Large intestine (tissue), 3 donors: ENCODE measurements at regions not wholly inside any gene's neighbourhood (a gene's known extent, or its start where the extent isn't known, plus 50 kb on each side); places are given as distances from the start of the nearest gene placed in this dataset.

Source experiments
- DNase-seq, 2 donors: peaks; one replicate each; pipeline versions ENCODE4 v3.0.0 to v3.0.0-alpha.2; 2013
- H3K27ac ChIP-seq: one replicate; pipeline ENCODE4 v1.5.1; 2013; ENCODE audit warnings: low read length
- H3K27me3 ChIP-seq: 2 replicates; pipeline ENCODE4 v1.6.1; 2013; ENCODE audit warnings: low read length; ENCODE audit not compliant: control insufficient read depth, insufficient read depth
- H3K36me3 ChIP-seq: 2 replicates; pipeline ENCODE4 v1.6.1; 2013; ENCODE audit warnings: low read length; ENCODE audit not compliant: control insufficient read depth, insufficient read depth
- H3K4me1 ChIP-seq: one replicate; pipeline ENCODE4 v1.6.1; 2013; ENCODE audit warnings: low read length; ENCODE audit not compliant: control insufficient read depth, insufficient read depth
- H3K4me3 ChIP-seq: one replicate; pipeline ENCODE4 v1.5.1; 2013; ENCODE audit warnings: low read length
- H3K9me3 ChIP-seq: one replicate; pipeline ENCODE4 v1.6.1; 2013; ENCODE audit warnings: mild to moderate bottlenecking, low read depth, low read length, moderate library complexity; ENCODE audit not compliant: control insufficient read depth
- WGBS: methylation state at CpG from one replicate; pipeline ENCODE4 v1.1.5; 2013; ENCODE audit warnings: low lambda C conversion rate; ENCODE audit not compliant: insufficient coverage; 5-methylcytosine and 5-hydroxymethylcytosine counted together

GRCh38 chr5:114252226-114252625, 109.6 kb upstream of the KCNN2 start:
- no peak overlapping the region for H3K27ac ChIP-seq
- no peaks in the 10 kb centered on the region for H3K9me3 ChIP-seq
- no peak for DNase-seq
- no peaks in the 10 kb centered on the region for H3K27me3 ChIP-seq
- H3K4me1 ChIP-seq = no peaks in the 10 kb centered on the region
- H3K4me3 ChIP-seq = no peak overlapping the region
- no peaks in the 10 kb centered on the region for H3K36me3 ChIP-seq

GRCh38 chr5:114255260-114255659, 106.6 kb upstream of the KCNN2 start:
- no peak for DNase-seq
- WGBS = 19% methylated on average over 2 of the region's 3 CpGs
- no peaks in the 10 kb centered on the region for H3K27me3 ChIP-seq
- H3K4me1 ChIP-seq = no peaks in the 10 kb centered on the region
- H3K4me3 ChIP-seq = no peak overlapping the region
- H3K27ac ChIP-seq = no peak overlapping the region
- no peaks in the 10 kb centered on the region for H3K9me3 ChIP-seq
- no peaks in the 10 kb centered on the region for H3K36me3 ChIP-seq

GRCh38 chr5:114261989-114262388, 99.9 kb upstream of the KCNN2 start:
- DNase-seq = no peak

GRCh38 chr5:114265432-114266060, 96.3 kb upstream of the KCNN2 start:
- Histone ChIP-seq H3K27me3 (no peaks in the 10 kb centered on the region), H3K4me3 (no peak overlapping the region), H3K4me1 (no peaks in the 10 kb centered on the region), H3K9me3 (no peaks in the 10 kb centered on the region), H3K27ac (no peak overlapping the region), H3K36me3 (no peaks in the 10 kb centered on the region)
- DNase-seq = no peak
- no CpG with 5 or more reads among the region's 2 CpGs for WGBS

More at GRCh38 chr5:114261989-114262388, 99.9 kb upstream of the KCNN2 start:
- H3K27me3 ChIP-seq = no peaks in the 10 kb centered on the region
- no peak overlapping the region for H3K27ac ChIP-seq
- no peaks in the 10 kb centered on the region for H3K4me1 ChIP-seq
- H3K4me3 ChIP-seq = no peak overlapping the region
- no peaks in the 10 kb centered on the region for H3K36me3 ChIP-seq
- WGBS = 80% methylated on average over 1 of the region's 3 CpGs
- H3K9me3 ChIP-seq = no peaks in the 10 kb centered on the region

GRCh38 chr5:114266374-114266773, 95.5 kb upstream of the KCNN2 start:
- Histone ChIP-seq H3K9me3 (no peaks in the 10 kb centered on the region), H3K4me3 (no peak overlapping the region), H3K4me1 (no peaks in the 10 kb centered on the region), H3K36me3 (no peaks in the 10 kb centered on the region), H3K27ac (no peak overlapping the region), H3K27me3 (no peaks in the 10 kb centered on the region)
- no peak for DNase-seq
- WGBS = no CpG with 5 or more reads among the region's 1 CpG

- Histone ChIP-seq H3K27ac (no peak overlapping the region), H3K4me1 (no peaks in the 10 kb centered on the region), H3K36me3 (no peaks in the 10 kb centered on the region), H3K27me3 (no peaks in the 10 kb centered on the region), H3K9me3 (no peaks in the 10 kb centered on the region), H3K4me3 (no peak overlapping the region)
- DNase-seq = no peak
- no CpG with 5 or more reads among the region's 1 CpG for WGBS
Observed at GRCh38 chr5:114296191-114296590, 65.7 kb upstream of the KCNN2 start.

- no peak overlapping the region for H3K27ac ChIP-seq
- WGBS = 100% methylated on average over 1 of the region's 3 CpGs
- H3K4me1 ChIP-seq = no peaks in the 10 kb centered on the region
- H3K36me3 ChIP-seq = no peaks in the 10 kb centered on the region
- H3K9me3 ChIP-seq = no peaks in the 10 kb centered on the region
- no peak for DNase-seq
- no peaks in the 10 kb centered on the region for H3K27me3 ChIP-seq
- no peak overlapping the region for H3K4me3 ChIP-seq
Observed at GRCh38 chr5:114297915-114298314, 64.0 kb upstream of the KCNN2 start.

- no peaks in the 10 kb centered on the region for H3K27me3 ChIP-seq
- H3K4me3 ChIP-seq = no peak overlapping the region
- DNase-seq = peak in 1 of 2 donors; percentile 8
- WGBS = no CpG with 5 or more reads among the region's 1 CpG
- H3K27ac ChIP-seq = no peak overlapping the region
- H3K9me3 ChIP-seq = no peaks in the 10 kb centered on the region
- H3K4me1 ChIP-seq = no peaks in the 10 kb centered on the region
- H3K36me3 ChIP-seq = no peaks in the 10 kb centered on the region
Observed at GRCh38 chr5:114305402-114306207, 56.3 kb upstream of the KCNN2 start.

- H3K9me3 ChIP-seq = no peaks in the 10 kb centered on the region
- WGBS = no CpG with 5 or more reads among the region's 1 CpG
- H3K27ac ChIP-seq = no peak overlapping the region
- H3K36me3 ChIP-seq = no peaks in the 10 kb centered on the region
- no peak overlapping the region for H3K4me3 ChIP-seq
- H3K27me3 ChIP-seq = no peaks in the 10 kb centered on the region
- DNase-seq = no peak
- H3K4me1 ChIP-seq = no peaks in the 10 kb centered on the region
Observed at GRCh38 chr5:114308017-114308416, 53.9 kb upstream of the KCNN2 start.

GRCh38 chr5:114308508-114308907, 53.4 kb upstream of the KCNN2 start:
- Histone ChIP-seq H3K4me1 (no peaks in the 10 kb centered on the region), H3K9me3 (no peaks in the 10 kb centered on the region), H3K36me3 (no peaks in the 10 kb centered on the region), H3K27me3 (no peaks in the 10 kb centered on the region), H3K4me3 (no peak overlapping the region), H3K27ac (no peak overlapping the region)
- no peak for DNase-seq
- no CpG with 5 or more reads among the region's 1 CpG for WGBS

GRCh38 chr5:114310666-114311065, 51.2 kb upstream of the KCNN2 start:
- WGBS = 100% methylated on average over 1 of the region's 2 CpGs
- no peak overlapping the region for H3K27ac ChIP-seq
- no peak overlapping the region for H3K4me3 ChIP-seq
- no peaks in the 10 kb centered on the region for H3K36me3 ChIP-seq
- H3K4me1 ChIP-seq = no peaks in the 10 kb centered on the region
- no peak for DNase-seq
- no peaks in the 10 kb centered on the region for H3K27me3 ChIP-seq
- no peaks in the 10 kb centered on the region for H3K9me3 ChIP-seq
